Activated CD4-positive, CD25-positive, alpha-beta regulatory T cell (primary cell): ENCODE measurements at regions not wholly inside any gene's neighbourhood (a gene's known extent, or its start where the extent isn't known, plus 50 kb on each side); places are given as distances from the start of the nearest gene placed in this dataset.
"Not testable (repeated sequence)": the region's sequence is repeated elsewhere in the genome, so short reads cannot be mapped to it uniquely, and the experiment has no call there.

Source experiments
- DNase-seq, 4 experiments: peaks; one replicate each; lab custom pipeline; 2025; lab: John Stamatoyannopoulos, UW

DNA sequence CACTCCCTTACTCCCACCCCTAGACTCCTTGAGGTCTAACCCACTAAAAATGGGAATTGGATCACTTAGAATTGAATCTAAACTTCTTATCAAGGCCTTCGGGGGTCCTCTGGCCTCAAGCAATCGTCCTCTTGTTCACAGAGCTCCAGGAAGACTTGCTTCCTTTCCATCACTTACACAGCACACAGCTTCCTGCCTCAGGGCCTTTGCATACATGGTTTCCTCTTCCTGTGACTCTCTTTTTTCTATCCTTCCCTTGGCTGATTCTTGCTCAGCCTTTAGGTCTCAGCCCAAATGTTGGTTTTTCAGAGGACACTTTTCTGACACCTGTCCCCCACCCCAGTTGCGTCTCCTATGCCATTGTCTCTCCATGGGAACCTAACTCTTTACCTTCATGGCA lies 50.0 kb upstream of the ALDH1B1 start:
- DNase-seq: no peak

DNA sequence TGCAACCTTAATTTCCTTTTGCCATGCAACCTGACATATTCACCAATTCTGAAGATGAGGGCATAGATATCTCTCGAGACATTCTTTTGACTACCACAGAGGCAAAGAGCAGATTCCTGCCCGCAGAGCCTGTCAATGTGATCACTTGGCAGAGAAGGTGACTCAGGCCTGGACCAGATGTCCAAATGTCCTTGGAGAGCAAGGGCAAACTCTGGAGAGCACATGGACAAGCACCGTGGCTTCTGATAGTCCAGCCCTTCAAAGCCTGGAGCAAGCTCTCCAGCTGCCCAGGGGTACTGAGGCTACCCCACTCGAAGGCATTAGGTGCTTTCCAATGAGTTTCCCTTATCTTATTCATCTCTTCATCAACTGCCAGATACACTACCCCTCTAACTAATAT lies 50.4 kb upstream of the ALDH1B1 start:
- DNase-seq: no peak

DNA sequence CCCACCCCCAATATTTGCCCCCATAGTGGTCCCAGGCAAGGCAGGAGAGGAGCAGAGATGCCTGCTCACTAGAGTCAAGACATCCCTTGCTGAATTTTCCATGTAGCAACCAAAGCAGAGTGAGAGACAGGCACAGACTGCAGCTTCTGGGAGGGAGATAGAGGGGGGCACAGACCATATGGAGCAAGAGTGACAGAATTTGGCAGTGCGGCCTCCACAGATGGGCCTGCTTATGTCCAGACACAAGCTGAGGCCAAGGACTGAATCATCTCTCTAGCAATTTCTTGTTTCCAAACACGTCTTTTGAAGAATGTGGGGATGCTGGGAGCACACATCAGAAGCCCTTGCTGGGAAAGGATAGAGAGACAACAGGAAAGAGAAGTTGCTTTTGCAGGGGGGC lies 53.0 kb upstream of the ALDH1B1 start:
- no peak for DNase-seq

DNA sequence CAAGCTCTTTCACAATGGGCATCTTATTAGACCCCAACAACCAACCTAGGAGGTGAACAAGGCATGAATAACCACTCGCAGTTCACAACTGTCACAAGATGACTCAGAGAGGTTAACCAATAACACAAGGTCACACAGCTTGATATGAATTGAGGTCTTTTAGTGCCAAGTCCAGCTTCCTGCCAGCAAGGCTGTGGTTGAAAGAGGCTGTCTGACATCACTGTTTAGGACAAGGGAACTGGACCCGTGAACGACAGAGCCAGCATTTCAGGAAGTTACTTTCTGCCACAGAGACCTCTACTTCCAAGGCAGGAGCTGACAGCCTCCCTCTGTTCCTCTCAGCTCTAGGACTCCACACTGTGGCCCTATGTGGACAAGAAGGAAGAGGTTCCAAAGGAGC lies 53.4 kb upstream of the ALDH1B1 start:
- DNase-seq: no peak

DNA sequence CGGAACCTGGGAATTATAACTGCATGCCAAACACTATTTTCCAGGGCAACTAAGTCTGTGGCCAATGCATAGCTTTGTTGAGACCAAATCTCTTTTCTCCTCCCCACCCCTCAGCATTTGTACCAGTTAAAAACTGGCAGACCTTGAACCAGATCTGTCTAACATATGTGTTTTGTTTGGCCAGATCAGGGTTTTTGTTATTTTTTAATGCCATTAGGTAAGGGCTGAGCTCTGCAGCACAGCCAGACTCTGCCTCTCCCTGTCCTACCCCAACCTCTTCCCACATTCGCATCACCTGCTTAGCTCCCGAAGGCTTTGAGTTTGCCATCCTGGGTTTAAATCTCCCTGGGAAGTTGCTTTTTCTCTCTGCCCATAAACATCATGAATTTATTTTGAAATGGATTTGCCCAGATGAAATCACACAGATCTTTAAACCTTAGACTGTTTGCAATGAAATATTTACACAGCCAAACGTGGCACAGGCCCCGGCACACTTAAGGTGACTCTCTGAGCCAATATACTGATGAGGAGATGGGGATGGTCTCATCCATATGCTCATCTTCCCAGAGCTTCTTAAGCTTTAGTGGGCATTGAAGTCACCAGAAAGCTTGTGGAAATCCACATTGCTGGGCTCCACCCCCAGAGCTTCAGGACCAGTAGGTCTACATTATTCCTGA lies 54.0 kb upstream of the ALDH1B1 start:
- no peak for DNase-seq

DNA sequence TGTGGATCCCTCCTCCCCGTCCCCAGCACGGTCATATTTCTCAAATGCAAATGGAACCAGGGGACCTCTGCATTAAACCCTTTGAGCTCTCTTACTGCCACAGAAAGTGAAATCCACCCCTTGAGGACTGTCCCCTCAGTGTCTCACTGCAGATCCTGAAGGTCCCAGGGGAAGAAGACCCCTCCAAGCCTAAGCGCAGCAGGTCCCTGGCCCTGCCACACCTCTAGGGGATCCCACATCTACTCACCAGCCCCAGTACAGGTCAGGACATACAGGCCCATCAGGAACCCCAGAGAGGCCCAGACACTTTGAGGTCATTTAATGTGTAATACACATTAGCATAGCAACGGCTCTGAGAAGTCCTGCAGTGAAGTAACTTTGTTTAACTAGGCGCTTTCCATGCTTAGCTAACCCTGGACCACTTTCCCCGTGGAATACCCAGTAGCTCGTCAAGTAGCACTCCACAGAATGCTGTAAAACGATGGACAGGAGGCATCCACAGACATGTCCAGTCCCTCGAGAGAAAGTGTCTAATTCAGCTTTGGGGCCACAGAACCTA lies 54.7 kb upstream of the ALDH1B1 start:
- no peak for DNase-seq

DNA sequence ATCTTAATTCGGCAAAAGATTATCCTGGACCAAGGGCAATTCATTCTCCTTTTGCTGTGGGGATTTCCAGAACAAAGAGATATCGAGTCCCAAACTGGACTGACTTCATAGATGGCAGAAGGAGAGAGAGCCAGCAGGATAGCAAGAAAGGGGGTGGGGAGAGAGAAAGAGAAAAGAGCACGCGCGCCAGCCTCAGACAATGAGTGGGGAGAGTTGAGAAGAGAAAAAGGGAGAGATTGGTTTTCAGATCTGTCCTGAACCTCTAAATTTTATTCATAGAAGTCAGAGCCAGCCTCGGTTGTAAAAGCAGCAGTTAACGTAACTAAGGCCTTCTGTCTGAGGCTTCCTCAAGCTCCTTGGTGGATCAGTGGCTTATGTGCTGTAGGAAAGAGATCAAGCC lies 55.3 kb upstream of the ALDH1B1 start:
- no peak for DNase-seq

DNA sequence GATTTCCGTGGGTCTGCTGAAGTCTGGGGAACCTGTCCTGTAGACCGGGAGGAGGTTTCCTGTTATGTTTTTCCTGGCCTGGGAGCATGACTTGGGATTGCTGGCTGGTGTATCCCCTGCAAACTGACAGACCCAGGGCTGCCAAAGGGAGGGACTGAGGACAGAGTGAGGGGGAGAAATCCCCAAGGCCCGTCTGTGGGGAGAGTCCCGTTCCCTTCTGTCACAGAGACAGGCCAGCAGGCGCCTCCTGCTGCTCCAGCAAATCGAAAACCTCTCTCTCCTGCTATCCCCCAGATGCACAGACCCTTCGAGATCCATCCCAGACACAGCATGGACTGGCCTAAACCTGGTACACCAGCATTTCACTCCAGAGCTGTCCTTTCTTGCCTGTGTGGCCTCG lies 56.2 kb upstream of the ALDH1B1 start:
- DNase-seq: no peak

DNA sequence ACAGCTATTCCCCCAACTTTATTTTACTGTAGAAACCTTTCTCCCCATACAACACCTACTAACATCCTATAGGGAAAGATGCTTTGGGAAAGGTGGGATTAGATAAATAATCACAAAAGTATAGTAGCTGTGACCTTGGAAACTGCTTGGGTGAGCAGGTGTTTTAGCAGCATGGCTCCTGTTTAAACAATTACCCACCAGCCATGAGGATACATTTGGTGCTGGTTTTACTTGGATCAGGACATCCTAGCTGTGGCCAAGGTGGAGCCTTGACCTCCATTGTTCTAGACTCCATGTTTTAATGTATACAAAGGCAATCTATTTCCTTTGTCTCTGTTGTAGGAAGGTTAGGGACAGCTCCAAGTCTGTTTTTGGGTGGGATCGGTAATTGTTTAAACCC lies 56.8 kb upstream of the ALDH1B1 start:
- DNase-seq: no peak

DNA sequence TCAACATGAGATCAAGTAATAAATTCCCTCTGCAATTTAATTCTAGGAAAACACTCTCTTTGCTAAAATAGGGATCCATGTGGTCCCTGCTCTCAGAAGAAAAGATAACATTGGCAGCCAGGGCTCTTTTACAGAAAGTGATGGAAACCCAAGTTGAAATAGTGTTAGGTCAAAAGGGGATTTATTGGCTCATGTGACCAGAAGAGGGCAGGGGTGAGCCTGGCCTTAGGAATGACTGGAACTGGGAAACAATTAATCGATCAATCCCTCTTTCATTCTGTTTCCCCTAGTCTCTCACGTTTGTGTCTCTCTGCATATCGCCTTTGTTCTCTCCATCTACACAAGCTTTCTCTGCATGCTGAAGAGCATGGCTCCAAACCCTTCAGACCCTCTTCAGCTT lies 58.3 kb upstream of the ALDH1B1 start:
- DNase-seq: no peak

DNA sequence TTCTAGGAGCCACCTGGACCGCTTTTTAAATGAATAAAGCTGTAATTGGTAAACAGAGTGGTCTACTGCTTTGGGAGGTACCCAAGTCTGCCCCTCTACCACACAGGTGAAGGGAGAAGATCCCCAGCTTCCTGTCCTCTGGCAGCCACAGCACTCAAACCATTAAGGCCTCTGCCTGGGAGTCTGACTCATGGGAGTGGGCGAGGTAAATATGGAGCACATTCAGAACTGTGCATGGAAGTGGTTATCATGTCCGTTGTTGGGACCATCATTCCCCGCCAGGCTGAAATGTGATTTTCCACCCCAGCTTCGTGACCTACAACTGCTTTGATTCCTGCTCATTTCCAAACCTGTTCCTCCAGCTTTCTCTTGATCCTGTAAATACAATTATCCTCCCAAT lies 59.5 kb upstream of the ALDH1B1 start:
- no peak for DNase-seq

DNA sequence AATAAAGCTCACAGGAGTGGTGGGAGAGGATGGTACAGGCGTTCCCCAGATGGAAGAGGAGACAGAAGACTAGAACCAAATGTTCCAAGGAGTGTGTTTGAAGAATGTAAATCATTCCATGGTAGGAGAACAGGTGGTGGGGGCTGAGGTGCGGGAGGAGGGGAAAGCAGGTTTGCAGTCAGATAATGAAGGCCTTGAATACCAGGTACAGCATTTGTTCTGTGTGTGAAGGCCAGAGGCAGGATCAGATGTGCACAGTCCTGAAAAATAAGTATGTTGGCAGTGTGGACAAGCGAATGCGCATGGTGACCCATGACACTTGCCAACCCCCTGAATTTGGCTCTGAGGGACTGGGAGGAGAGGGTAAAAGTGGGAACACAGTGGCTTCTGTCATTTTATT lies 59.9 kb upstream of the ALDH1B1 start:
- no peak for DNase-seq

DNA sequence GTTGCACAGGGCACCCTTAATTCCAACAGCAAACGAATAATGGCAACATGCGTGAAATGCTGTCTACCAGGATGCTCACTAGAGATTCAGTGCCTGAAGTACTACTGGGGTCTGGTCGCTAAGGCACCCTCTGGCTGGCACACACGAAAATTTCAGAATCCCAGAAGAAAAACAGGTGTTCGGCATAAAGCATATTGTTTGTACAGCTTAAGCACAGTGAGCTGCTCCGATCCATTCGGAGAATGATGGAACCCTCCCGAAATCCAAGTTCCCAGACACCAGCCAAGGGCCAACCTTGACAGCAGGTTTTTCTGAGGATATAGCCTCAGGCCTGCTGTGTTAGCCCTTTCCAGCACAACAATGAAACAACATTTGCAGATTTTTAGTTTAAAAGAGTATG lies 61.4 kb upstream of the ALDH1B1 start:
- DNase-seq: no peak

DNA sequence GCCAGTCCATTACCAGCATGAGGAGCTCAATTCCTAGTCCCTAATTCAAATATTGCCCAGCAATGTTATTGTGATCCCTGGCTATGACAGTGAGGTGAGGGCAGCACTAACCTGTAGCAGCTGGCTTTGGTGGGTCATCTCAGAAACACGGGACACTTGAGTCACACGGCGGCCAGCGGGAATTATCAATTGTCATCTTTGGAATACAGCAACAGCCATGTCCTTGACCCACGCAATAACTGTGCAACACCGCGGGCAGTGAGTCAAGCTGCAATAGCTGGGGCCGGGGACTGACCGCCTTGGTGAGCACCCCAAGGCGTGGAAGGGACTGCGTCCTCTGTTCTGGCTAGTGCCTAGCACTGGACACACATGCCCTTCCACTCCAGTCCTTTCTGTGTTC lies 62.5 kb upstream of the ALDH1B1 start:
- DNase-seq: no peak

DNA sequence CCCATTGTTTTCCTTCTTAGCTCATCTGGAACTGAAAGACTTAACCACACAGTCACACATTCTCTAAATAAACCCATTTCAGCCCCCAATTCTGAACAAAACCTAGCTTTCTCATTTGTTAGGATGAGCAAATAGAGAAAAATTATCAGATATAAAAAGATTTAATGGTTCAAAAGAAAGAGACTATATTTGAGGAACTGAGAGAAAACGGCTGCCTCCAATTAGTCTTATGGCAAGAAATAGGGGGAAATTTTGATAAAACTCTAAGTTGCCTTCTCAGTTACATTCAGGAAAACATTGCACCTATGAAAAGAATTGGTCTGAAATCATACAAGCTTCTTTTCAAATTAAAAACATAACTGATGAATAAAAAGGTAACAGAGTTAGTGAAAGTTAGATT lies 63.7 kb upstream of the ALDH1B1 start:
- no peak for DNase-seq

DNA sequence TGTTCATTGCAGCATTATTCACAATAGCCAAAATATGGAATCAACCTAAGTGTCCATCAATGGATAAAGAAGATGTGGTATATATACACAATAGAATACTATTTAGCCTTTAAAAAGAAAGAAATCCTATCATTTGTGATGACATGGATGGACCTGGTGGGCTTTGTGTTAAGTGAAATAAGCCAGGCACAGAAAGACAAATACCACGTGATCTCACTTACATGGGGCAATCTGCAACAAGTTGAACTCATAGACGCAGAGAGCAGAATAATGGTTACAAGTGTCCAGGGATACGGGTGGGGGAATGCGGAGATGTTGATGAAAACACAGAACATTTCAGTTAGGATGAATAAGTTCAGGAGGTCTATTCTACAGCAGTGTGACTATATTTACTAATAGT lies 66.4 kb upstream of the ALDH1B1 start:
- DNase-seq: no peak

DNA sequence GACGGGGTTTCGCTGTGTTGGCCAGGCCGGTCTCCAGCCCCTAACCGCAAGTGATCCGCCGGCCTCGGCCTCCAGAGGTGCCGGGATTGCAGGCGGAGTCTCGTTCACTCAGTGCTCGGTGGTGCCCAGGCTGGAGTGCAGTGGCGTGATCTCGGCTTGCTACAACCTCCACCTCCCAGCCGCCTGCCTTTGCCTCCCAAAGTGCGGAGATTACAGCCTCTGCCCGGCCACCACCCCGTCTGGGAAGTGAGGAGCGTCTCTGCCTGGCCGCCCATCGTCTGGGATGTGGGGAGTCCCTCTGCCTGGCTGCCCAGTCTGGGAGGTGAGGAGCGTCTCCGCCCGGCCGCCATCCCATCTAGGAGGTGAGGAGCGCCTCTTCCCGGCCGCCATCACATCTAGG lies 68.3 kb upstream of the ALDH1B1 start:
- not testable (repeated sequence) for DNase-seq

DNA sequence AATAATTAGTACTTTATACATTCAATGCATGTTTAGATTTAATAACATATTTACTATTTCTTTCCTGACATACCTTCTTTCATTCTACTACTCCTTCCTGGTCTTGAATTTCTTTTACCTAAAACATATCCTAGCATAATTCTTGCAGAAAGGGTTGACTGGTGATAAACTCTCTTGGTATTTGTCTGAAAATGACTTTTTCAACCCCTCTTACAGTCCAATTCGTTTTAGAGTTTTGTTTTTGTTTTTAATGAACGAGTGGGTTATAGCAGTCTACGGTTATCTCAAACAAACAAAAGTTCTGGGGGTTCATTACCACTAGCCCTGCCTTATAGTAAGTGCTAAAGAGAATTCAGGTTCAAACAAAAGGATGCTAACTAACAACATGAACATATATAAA lies 69.6 kb upstream of the ALDH1B1 start:
- no peak for DNase-seq

DNA sequence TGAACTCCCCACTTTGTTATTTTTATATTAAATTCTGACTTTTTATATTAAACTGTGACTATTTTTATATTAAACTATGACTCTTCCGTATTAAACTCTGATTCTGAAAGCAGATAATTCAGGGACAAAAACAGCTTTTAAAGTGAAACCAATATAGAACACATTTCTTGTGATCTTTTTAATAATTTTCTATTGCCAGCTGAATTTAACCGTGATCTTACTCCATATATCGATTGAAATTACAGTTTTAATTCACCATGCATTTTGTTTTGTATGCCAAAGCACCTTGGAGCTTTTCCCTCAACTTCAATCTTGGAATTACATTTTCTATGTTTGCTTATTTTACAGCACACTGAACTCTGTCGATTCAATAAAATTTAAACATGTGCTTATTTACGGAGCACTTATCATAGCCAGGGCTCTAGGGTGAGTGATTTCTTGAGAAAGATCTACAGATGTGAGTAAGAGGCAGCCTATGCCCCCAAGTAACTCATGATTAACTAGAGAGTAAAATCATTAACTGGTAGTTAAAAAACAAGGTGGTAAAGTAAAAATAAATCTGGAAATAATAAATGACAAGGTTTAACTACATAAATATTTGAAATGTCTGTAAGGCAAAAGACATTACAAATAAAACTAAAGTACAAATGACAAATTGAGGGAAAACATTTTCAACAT lies 72.9 kb upstream of the ALDH1B1 start:
- no peak for DNase-seq

DNA sequence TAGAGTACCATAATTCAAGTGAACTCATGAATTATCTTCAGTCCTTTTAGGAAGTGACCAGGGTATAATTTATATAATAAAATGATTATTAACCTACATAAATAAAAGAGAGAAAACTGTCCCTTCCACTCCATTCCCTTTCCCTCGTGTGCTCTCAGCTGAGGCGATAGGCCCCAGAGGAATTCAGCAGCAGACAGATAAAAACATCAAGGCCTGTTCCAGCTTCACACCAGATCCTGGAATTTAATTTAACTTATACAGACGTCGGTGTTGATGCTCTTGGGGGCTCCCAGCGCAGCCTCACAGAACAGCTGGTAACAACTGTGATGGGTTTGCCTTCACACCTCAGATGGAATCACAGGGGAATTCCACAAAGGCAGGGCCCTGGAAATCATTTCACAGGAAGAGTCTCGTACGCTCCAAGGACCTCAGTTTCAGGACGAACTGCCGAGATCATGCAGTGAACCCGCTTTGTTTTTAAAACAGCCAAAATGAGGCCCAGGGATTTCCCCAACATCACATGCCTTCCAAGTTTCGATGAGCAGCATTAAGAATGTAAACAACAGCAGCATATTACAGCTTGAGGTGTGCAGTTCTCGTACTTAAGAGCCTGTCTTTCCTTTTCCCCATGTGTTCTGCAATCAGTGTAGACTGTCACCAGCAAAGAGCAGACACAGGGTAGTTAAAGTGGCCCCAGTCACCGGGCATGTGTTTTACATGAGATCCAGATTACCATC lies 73.6 kb upstream of the ALDH1B1 start:
- DNase-seq: no peak

DNA sequence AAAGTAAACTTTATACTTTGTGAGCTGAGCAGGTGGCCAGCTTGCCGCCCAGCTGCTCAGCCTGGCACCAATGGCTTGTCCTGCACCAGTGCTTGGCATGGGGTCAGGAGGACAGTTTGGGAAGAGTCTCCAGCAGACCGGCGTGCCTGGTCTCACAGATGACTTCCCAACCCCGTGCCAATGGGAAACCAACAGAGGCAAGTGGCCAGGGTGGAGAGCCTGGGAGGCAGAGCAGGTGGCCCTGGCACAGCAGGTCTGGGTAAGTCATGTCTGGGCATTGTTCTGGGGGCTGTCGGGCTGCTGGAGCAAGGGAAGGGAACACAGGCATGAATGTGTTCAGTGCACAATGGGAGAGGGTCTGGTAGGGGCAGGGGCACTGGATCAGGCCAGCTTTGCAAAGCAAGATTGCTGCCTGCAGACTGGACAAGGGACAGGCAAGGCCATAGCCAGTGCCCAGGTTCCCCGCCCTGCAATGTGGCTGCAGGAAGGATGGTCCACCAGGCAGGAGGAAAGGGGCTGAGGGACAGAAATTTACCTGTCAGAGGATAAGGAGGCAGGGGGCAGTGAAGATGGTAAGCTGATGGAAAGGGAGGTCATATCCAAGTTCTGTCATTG lies 76.2 kb upstream of the ALDH1B1 start:
- DNase-seq: no peak

DNA sequence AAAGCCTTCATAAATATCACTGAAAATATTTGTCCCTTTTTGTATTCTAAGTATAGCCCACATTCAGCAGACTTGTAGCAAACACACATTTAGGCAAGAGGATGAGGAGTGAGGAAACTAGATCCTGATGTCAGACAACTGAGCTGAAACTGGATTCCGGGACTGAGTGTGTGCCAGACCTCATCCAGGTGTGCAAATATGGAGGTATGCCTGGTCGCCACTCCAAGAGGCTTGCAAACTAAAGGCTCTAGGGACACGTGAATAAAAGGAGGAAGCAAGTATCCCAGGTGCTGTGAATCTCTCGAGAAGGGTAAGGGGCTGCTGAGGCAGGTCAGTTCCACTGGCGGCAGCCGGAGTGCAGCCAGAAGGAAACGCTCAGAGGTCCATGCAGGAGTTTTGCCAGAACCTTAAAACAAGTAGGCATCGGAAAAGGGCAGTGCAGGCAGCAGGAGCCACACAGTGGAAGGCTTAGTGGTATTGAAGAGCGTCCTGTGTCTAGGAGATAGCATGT lies 77.4 kb upstream of the ALDH1B1 start:
- DNase-seq: no peak

DNA sequence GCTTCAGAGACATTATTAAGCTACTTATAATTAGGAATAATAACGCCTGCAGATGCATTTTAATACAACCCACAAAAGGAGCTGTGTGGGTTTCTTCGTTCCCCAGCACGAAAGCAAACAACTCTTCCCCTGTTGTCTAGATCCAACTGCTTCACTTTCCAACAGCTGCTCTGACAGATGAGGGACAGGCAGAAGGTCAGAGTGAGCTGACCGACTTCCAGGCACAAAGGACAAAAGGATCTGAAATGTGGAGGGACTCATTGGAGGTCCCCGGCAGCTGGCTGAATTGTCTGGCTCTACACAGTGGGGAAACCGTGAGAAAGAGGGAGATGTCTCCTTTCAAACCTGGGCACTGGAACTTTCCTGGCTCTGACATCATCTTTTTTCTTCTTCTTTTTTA lies 79.1 kb upstream of the ALDH1B1 start:
- no peak for DNase-seq
